Omental fat pad (tissue), 3 donors: ENCODE measurements at regions not wholly inside any gene's neighbourhood (a gene's known extent, or its start where the extent isn't known, plus 50 kb on each side); places are given as distances from the start of the nearest gene placed in this dataset.

Experiments
- ATAC-seq: fragments of 150-250 bp; one replicate; pipeline ENCODE4 v1.9.1; 2016; ENCODE audit warnings: mild to moderate bottlenecking, moderate library complexity; ENCODE audit not compliant: low FRiP score
- DNase-seq: peaks from one replicate; pipeline ENCODE4 v3.0.0-alpha.2; 2019; ENCODE audit warnings: low spot score
- CTCF ChIP-seq, 3 donors: fragments of 450-650 bp; IDR thresholded peaks; one replicate each; pipeline ENCODE4 v1.5.1; 2016 to 2017; ENCODE audit warnings: antibody characterized with exemption in 3 of 3, mild to moderate bottlenecking in 3 of 3, moderate library complexity in 2 of 3

DNA sequence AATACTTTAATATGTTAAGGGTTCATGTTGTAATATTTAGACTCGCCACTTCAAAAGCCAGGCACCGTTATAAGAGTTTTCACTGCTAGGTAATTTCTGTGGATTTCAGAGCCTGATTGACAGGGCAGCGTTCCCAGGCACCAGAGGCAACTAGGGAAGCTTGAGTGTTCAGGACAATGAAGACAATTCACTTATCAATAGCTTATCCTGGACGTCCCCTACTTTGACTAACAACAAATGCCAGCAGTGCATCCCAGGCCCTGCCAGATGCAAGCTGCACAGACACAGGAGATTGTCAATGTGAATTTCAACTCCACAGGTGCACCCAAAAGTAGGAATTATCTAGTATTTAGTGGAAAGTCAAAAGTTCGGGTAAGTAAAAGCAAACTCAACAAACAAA is 179.3 kb upstream of the GYPC start:
- ATAC-seq (no peak), DNase-seq (no peak)
- TF ChIP-seq CTCF (IDR thresholded peaks at IDR 0.05): no peak

- no peak for TF ChIP-seq CTCF (IDR thresholded peaks at IDR 0.05)
- DNase-seq (no peak), ATAC-seq (no peak)
These were observed 175.9 kb upstream of the GYPC start for GRCh38 chr2:126480033-126480432.

GRCh38 chr2:126482582-126483464 is 173.1 kb upstream of the GYPC start:
- no peak for DNase-seq
- ATAC-seq: no peak
- no peak for TF ChIP-seq CTCF (IDR thresholded peaks at IDR 0.05)

GRCh38 chr2:126494593-126494992 is 161.4 kb upstream of the GYPC start:
- no peak for TF ChIP-seq CTCF (IDR thresholded peaks at IDR 0.05)
- DNase-seq: no peak

GRCh38 chr2:126495189-126495588 is 160.8 kb upstream of the GYPC start:
- TF ChIP-seq CTCF (IDR thresholded peaks at IDR 0.05): no peak
- no peak for ATAC-seq
- DNase-seq: no peak

More at GRCh38 chr2:126494593-126494992, 161.4 kb upstream of the GYPC start:
- no peak for ATAC-seq

GRCh38 chr2:126496493-126496892 is 159.5 kb upstream of the GYPC start:
- ATAC-seq: no peak
- no peak for TF ChIP-seq CTCF (IDR thresholded peaks at IDR 0.05)
- DNase-seq: no peak

GRCh38 chr2:126503476-126503875 is 152.5 kb upstream of the GYPC start:
- DNase-seq (no peak), ATAC-seq (no peak)
- no peak for TF ChIP-seq CTCF (IDR thresholded peaks at IDR 0.05)
